ENCODE measurements at regions not wholly inside any gene's neighbourhood (a gene's known extent, or its start where the extent isn't known, plus 50 kb on each side); places are given as distances from the start of the nearest gene placed in this dataset.
"Not testable (repeated sequence)": the region's sequence is repeated elsewhere in the genome, so short reads cannot be mapped to it uniquely, and the experiment has no call there.

GRCh38 chr5:92734211-92734940 lies 846.6 kb downstream of the NR2F1-AS1 start:
- ATAC-seq (ENCODE audit: low read depth in 2 of 2), result no peak
- H3K27ac Mint-ChIP-seq, result no peak overlapping the region
- no peak overlapping the region for H3K4me3 Mint-ChIP-seq
- H3K4me1 Mint-ChIP-seq, result no peaks in the 10 kb centered on the region
- no peak for DNase-seq
- no peaks in the 10 kb centered on the region for H3K27me3 Mint-ChIP-seq
- H3K36me3 Mint-ChIP-seq, result no peaks in the 10 kb centered on the region
- peaks cover 0 to 5% (median 3%) of the 10 kb centered on the region in 7 donors for H3K9me3 Mint-ChIP-seq

GRCh38 chr5:92730486-92730885 lies 850.5 kb downstream of the NR2F1-AS1 start:
- Mint-ChIP-seq H3K36me3 (no peaks in the 10 kb centered on the region), H3K4me3 (no peak overlapping the region), H3K4me1 (no peaks in the 10 kb centered on the region), H3K27me3 (no peaks in the 10 kb centered on the region), H3K27ac (peak overlapping the region in 1 of 6 donors; percentile 10), H3K9me3 (peaks cover 0 to 5% (median 2%) of the 10 kb centered on the region in 7 donors)
- DNase-seq (no peak), ATAC-seq (ENCODE audit: low read depth in 2 of 2) (no peak)

GRCh38 chr5:92729088-92729487 lies 851.9 kb downstream of the NR2F1-AS1 start:
- Mint-ChIP-seq H3K27ac (no peak overlapping the region), H3K4me1 (no peaks in the 10 kb centered on the region), H3K9me3 (peaks cover 0 to 5% (median 3%) of the 10 kb centered on the region in 7 donors), H3K36me3 (no peaks in the 10 kb centered on the region), H3K4me3 (no peak overlapping the region), H3K27me3 (no peaks in the 10 kb centered on the region)
- ATAC-seq (ENCODE audit: low read depth in 2 of 2), result no peak
- no peak for DNase-seq

- ATAC-seq (ENCODE audit: low read depth in 2 of 2), result no peak
- no peaks in the 10 kb centered on the region for H3K9me3 Mint-ChIP-seq
- H3K27ac Mint-ChIP-seq, result no peak overlapping the region
- no peaks in the 10 kb centered on the region for H3K36me3 Mint-ChIP-seq
- no peak overlapping the region for H3K4me3 Mint-ChIP-seq
- H3K4me1 Mint-ChIP-seq, result no peaks in the 10 kb centered on the region
- no peaks in the 10 kb centered on the region for H3K27me3 Mint-ChIP-seq
- DNase-seq, result no peak
Observed at GRCh38 chr5:92715946-92716520, 865.0 kb downstream of the NR2F1-AS1 start.

DNA sequence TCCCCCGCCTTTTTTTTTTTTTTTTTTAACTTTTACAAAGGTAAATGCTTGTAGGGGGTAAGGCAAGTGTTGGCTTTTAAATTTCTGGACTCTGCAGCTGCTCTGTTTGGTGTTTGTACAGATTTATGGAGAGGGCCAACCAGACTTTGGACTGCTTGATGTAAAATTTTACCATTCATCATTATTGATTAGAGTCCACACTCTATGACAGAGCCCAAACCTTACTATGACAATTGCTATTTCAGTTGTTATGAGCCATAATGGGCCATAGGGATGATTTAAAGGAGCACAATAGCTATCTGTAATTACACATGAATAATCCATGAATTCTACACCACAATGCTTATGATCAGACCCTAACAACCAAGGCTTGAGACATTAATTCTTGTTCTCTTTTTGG lies 867.2 kb downstream of the NR2F1-AS1 start:
- Mint-ChIP-seq H3K9me3 (no peaks in the 10 kb centered on the region), H3K36me3 (no peaks in the 10 kb centered on the region), H3K4me3 (no peak overlapping the region), H3K27me3 (no peaks in the 10 kb centered on the region), H3K4me1 (no peaks in the 10 kb centered on the region), H3K27ac (no peak overlapping the region)
- ATAC-seq (ENCODE audit: low read depth in 2 of 2), result no peak
- no peak for DNase-seq

DNA sequence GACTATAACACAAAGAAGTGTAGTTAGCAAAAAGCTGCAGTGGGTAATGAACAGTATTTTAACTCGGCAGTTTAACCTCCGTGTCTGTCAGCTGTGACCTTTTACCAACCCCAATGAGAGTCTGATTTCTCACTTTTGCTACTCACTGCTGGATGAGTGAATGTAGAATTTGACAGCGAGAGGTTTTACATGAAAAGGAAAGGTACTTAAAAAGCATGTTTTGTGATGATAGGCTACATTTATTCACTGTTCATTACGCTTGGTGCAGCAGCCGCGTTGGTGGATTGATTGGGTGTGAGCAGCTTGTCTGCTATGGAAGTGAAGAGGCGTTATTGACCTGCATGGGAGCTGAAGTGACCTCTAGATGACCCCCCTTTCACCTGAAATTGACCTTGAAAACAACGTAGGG lies 867.7 kb downstream of the NR2F1-AS1 start:
- H3K27me3 Mint-ChIP-seq, result no peaks in the 10 kb centered on the region

GRCh38 chr5:92711956-92712355 lies 869.1 kb downstream of the NR2F1-AS1 start:
- Mint-ChIP-seq H3K4me3 (no peak overlapping the region), H3K9me3 (peaks cover 0 to 3% (median 0%) of the 10 kb centered on the region in 7 donors), H3K36me3 (no peaks in the 10 kb centered on the region), H3K27me3 (no peaks in the 10 kb centered on the region), H3K27ac (no peak overlapping the region), H3K4me1 (no peaks in the 10 kb centered on the region)
- DNase-seq (no peak), ATAC-seq (ENCODE audit: low read depth in 2 of 2) (no peak)

More for the DNA sequence above, 867.7 kb downstream of the NR2F1-AS1 start:
- no peak overlapping the region for H3K4me3 Mint-ChIP-seq
- no peak for DNase-seq
- no peak for ATAC-seq (ENCODE audit: low read depth in 2 of 2)
- H3K9me3 Mint-ChIP-seq, result no peaks in the 10 kb centered on the region
- no peak overlapping the region for H3K27ac Mint-ChIP-seq
- no peaks in the 10 kb centered on the region for H3K36me3 Mint-ChIP-seq
- no peaks in the 10 kb centered on the region for H3K4me1 Mint-ChIP-seq

DNA sequence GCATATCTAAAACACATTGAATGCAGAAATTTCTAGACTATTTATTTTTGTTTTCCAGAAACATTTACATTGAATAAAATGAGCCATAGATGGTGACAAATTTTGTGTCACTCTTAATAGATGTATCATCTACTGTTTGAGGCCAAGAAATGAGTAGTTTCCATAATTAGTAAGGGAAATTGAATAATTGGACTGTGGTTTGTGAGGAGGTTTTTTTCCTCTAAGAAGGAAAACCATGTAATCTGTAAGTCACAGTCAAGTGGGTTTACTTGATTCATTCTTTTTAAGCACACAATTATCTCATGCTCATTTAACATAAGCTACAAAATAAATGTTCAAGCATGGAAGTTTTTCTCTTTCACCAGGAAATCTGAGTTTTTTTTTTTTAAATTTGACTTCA lies 876.4 kb downstream of the NR2F1-AS1 start:
- Mint-ChIP-seq H3K27me3 (no peaks in the 10 kb centered on the region), H3K36me3 (no peaks in the 10 kb centered on the region), H3K9me3 (peaks cover 0 to 3% (median 0%) of the 10 kb centered on the region in 7 donors), H3K4me3 (no peak overlapping the region), H3K27ac (no peak overlapping the region), H3K4me1 (no peaks in the 10 kb centered on the region)
- no peak for ATAC-seq (ENCODE audit: low read depth in 2 of 2)
- DNase-seq, result no peak

DNA sequence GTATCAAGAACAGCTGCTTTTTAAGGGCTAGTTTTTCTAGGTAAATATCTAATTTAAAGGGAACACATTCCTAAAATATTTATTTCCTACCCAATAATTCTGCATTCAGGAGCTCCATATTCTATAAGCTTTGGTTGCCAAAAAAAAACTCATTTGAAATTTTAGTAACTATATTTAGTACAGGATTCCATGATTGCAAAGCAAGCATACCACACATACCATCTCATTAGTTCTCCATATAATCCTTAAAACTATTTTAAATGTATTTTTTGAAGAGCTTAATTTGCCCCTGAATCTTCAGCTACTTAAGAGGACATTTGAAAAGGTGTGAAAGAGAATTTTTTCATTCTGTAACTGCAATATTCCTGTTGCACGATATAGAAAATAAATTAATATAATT lies 877.0 kb downstream of the NR2F1-AS1 start:
- no peak for ATAC-seq (ENCODE audit: low read depth in 2 of 2)
- no peak for DNase-seq
- Mint-ChIP-seq H3K27me3 (no peaks in the 10 kb centered on the region), H3K4me3 (no peak overlapping the region), H3K4me1 (no peaks in the 10 kb centered on the region), H3K9me3 (peaks cover 0 to 3% (median 0%) of the 10 kb centered on the region in 7 donors), H3K36me3 (no peaks in the 10 kb centered on the region), H3K27ac (no peak overlapping the region)

- Mint-ChIP-seq H3K27me3 (no peaks in the 10 kb centered on the region), H3K4me3 (no peak overlapping the region), H3K27ac (no peak overlapping the region), H3K4me1 (no peaks in the 10 kb centered on the region), H3K36me3 (no peaks in the 10 kb centered on the region), H3K9me3 (peaks cover 0 to 6% (median 3%) of the 10 kb centered on the region in 7 donors)
- ATAC-seq (ENCODE audit: low read depth in 2 of 2), result no peak
- DNase-seq, result no peak
Observed at GRCh38 chr5:92695123-92696003, 885.7 kb downstream of the NR2F1-AS1 start.

DNA sequence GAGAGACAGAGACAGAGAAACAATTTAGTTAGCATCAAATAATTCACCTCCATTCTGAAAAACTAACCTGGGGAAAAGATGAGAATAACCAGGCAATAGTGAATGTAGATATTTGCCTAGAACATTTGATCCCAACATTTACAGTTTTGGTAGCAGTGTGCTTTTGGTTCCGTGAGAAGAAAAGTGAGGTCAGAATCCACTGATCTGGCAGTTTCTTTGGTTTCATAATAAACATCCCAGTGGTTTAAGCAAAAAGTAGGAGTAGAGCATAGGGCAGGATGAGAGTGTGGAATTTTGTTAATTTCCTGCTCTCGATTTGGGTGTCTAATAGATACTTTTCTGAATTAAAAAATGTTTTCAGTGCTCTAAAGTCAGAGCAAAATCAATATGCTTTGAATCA lies 887.0 kb downstream of the NR2F1-AS1 start:
- H3K27ac Mint-ChIP-seq, result no peak overlapping the region

DNA sequence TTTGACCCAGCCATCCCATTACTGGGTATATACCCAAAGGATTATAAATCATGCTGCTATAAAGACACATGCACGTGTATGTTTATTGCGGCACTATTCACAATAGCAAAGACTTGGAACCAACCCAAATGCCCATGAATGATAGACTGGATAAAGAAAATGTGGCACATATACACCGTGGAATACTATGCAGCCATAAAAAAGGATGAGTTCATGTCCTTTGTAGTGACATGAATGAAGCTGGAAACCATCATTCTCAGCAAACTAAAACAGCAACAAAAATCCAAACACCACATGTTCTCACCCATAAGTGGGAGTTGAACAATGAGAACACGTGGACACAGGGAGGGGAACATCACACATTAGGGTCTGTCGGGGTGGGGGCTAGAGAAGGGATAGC lies 889.1 kb downstream of the NR2F1-AS1 start:
- ATAC-seq (ENCODE audit: low read depth in 2 of 2); H3K36me3 Mint-ChIP-seq; H3K4me1 Mint-ChIP-seq; DNase-seq; H3K27ac Mint-ChIP-seq; H3K4me3 Mint-ChIP-seq; H3K9me3 Mint-ChIP-seq; H3K27me3 Mint-ChIP-seq: not testable (repeated sequence)

More for the DNA sequence above, 887.0 kb downstream of the NR2F1-AS1 start:
- Mint-ChIP-seq H3K4me3 (no peak overlapping the region), H3K27me3 (no peaks in the 10 kb centered on the region), H3K4me1 (no peaks in the 10 kb centered on the region), H3K36me3 (no peaks in the 10 kb centered on the region), H3K9me3 (peaks cover 0 to 6% (median 3%) of the 10 kb centered on the region in 7 donors)
- no peak for DNase-seq
- no peak for ATAC-seq (ENCODE audit: low read depth in 2 of 2)

GRCh38 chr5:92687821-92688722 lies 892.9 kb downstream of the NR2F1-AS1 start:
- peaks cover 0 to 25% (median 4%) of the 10 kb centered on the region in 7 donors for H3K9me3 Mint-ChIP-seq
- no peaks in the 10 kb centered on the region for H3K27me3 Mint-ChIP-seq
- H3K4me1 Mint-ChIP-seq, result no peaks in the 10 kb centered on the region
- no peak overlapping the region for H3K4me3 Mint-ChIP-seq
- ATAC-seq (ENCODE audit: low read depth in 2 of 2) (no peak), DNase-seq (no peak)
- H3K27ac Mint-ChIP-seq, result no peak overlapping the region
- H3K36me3 Mint-ChIP-seq, result no peaks in the 10 kb centered on the region
